Fibroblast of lung (primary cell): ENCODE measurements at regions not wholly inside any gene's neighbourhood (a gene's known extent, or its start where the extent isn't known, plus 50 kb on each side); places are given as distances from the start of the nearest gene placed in this dataset.

Experiments used
- DNase-seq, 2 donors: peaks; one replicate each; pipeline versions ENCODE4 v3.0.0 to v3.0.0-alpha.2; 2010; ENCODE audit warnings: low read depth in 2 of 2
- H2AFZ ChIP-seq: 2 replicates; pipeline ENCODE4 v1.5.1; 2012; ENCODE audit warnings: low read length, control low read depth, inconsistent platforms
- H3K27ac ChIP-seq: 2 replicates; pipeline ENCODE4 v1.5.1; 2011; ENCODE audit warnings: low read length, control low read depth; ENCODE audit not compliant: insufficient read depth
- H3K27me3 ChIP-seq: 2 replicates; pipeline ENCODE4 v1.5.1; 2011; ENCODE audit warnings: mild to moderate bottlenecking, low read length; ENCODE audit not compliant: control insufficient read depth, insufficient read depth
- H3K36me3 ChIP-seq: 2 replicates; pipeline ENCODE4 v1.5.1; 2011; ENCODE audit warnings: low read length; ENCODE audit not compliant: control insufficient read depth, insufficient read depth
- H3K4me1 ChIP-seq: 2 replicates; pipeline ENCODE4 v1.5.1; 2011; ENCODE audit warnings: low read length; ENCODE audit not compliant: control insufficient read depth, insufficient read depth; ENCODE audit errors: extremely low read depth
- H3K4me2 ChIP-seq: 2 replicates; pipeline ENCODE4 v1.5.1; 2011; ENCODE audit warnings: low read length, control low read depth; ENCODE audit not compliant: insufficient read depth; ENCODE audit errors: extremely low read depth
- H3K4me3 ChIP-seq, 4 experiments: fragments of 200-600 bp in 1 of 4; sonication (generic) in 1 of 4; replicated peaks in 1 of 4; 2 replicates each; pipeline ENCODE4 v1.5.1; 2011 to 2016; ENCODE audit warnings: low read length in 4 of 4, low read depth in 3 of 4, mild to moderate bottlenecking in 3 of 4, control low read depth in 2 of 4, inconsistent platforms in 1 of 4, mixed read lengths in 1 of 4; ENCODE audit not compliant: insufficient read depth in 1 of 4; ENCODE audit errors: control extremely low read depth in 1 of 4
- H3K79me2 ChIP-seq: 2 replicates; pipeline ENCODE4 v1.5.1; 2012; ENCODE audit warnings: mild to moderate bottlenecking, low read length, inconsistent platforms; ENCODE audit not compliant: control insufficient read depth, insufficient read depth
- H3K9ac ChIP-seq: 2 replicates; pipeline ENCODE4 v1.5.1; 2011; ENCODE audit warnings: mild to moderate bottlenecking, low read length, control low read depth; ENCODE audit not compliant: insufficient read depth
- H3K9me3 ChIP-seq: 2 replicates; pipeline ENCODE4 v1.5.1; 2012; ENCODE audit warnings: low read depth, low read length; ENCODE audit not compliant: control insufficient read depth, insufficient read depth
- H4K20me1 ChIP-seq: 2 replicates; pipeline ENCODE4 v1.5.1; 2011; ENCODE audit warnings: low read length; ENCODE audit not compliant: control insufficient read depth, insufficient read depth; ENCODE audit errors: extremely low read depth
- EZH2 ChIP-seq: IDR thresholded peaks from 2 replicates; pipeline ENCODE4 v1.5.1; 2012; ENCODE audit warnings: low read length, control low read depth, mild to moderate bottlenecking; ENCODE audit errors: missing control alignments
- TF ChIP-seq, protein P1 (sequence below), 2 donors: IDR thresholded peaks in 1 of 2; conservative IDR thresholded peaks in 1 of 2; 1 replicate in 1 of 2; 2 replicates in 1 of 2; pipeline ENCODE4 v1.5.1; 2011 to 2012; ENCODE audit warnings: low read length in 2 of 2, control low read depth in 1 of 2, inconsistent platforms in 1 of 2, low read depth in 1 of 2, mild to moderate bottlenecking in 1 of 2

DNA sequence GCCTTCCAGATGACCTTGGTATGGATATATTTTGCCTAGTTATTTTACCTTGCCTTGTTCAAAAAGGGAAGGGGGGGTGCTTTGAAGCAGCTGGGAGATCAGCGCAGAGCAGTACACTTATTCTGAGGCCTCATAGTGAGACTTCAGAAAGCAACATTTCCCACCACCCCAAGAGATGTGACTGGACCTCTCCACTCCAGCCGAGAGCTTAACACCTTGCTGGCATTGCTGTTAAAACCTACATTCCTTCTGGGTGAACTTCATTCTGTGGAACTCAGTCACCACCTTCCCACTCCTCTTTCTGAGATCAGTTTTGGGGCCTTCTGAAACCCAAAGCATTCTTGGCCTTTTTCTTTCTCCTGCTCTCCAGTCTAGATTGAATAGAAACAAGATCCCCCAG lies 148.7 kb downstream of the BARHL2 start:
- no peak overlapping the region for H3K4me2 ChIP-seq
- no peaks in the 10 kb centered on the region for H4K20me1 ChIP-seq
- no peaks in the 10 kb centered on the region for H3K4me1 ChIP-seq
- DNase-seq: no peak
- H3K27me3 ChIP-seq: no peaks in the 10 kb centered on the region
- no peaks in the 10 kb centered on the region for H3K79me2 ChIP-seq
- H3K4me3 ChIP-seq: no peak overlapping the region
- no peaks in the 10 kb centered on the region for H3K9me3 ChIP-seq
- H3K9ac ChIP-seq: no peak overlapping the region
- no peaks in the 10 kb centered on the region for H3K36me3 ChIP-seq
- no peak overlapping the region for H2AFZ ChIP-seq
- TF ChIP-seq EZH2: no peak
- TF ChIP-seq, protein P1, sequence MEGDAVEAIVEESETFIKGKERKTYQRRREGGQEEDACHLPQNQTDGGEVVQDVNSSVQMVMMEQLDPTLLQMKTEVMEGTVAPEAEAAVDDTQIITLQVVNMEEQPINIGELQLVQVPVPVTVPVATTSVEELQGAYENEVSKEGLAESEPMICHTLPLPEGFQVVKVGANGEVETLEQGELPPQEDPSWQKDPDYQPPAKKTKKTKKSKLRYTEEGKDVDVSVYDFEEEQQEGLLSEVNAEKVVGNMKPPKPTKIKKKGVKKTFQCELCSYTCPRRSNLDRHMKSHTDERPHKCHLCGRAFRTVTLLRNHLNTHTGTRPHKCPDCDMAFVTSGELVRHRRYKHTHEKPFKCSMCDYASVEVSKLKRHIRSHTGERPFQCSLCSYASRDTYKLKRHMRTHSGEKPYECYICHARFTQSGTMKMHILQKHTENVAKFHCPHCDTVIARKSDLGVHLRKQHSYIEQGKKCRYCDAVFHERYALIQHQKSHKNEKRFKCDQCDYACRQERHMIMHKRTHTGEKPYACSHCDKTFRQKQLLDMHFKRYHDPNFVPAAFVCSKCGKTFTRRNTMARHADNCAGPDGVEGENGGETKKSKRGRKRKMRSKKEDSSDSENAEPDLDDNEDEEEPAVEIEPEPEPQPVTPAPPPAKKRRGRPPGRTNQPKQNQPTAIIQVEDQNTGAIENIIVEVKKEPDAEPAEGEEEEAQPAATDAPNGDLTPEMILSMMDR (conservative IDR thresholded peaks at IDR 0.05 in 1 of 2, IDR thresholded peaks at IDR 0.05 in 1 of 2; ENCODE audit: low read depth in 1 of 2, low read length in 2 of 2): no peak
- H3K27ac ChIP-seq: no peak overlapping the region

DNA sequence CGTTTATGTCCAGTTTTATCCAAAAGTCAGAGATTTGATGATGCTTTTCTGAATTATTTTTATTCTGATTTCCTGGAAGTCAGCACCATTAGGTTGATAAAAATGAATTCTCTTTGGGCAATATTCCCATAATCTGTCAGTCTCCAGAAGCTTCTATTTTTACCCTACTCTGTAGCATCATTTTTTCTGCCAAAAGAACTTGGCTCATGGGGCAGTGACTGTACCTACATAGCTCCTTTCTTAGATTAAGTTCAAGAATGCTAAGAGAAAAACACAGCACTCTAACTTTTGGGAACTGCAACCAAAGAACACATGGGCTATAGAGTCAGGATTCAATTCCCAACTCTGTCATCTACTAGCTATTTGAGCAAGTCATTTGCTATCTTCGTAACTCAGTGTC lies 152.9 kb downstream of the BARHL2 start:
- Histone ChIP-seq H3K4me2 (no peak overlapping the region), H3K27ac (no peak overlapping the region), H2AFZ (no peak overlapping the region), H3K9ac (no peak overlapping the region), H4K20me1 (no peaks in the 10 kb centered on the region), H3K79me2 (no peaks in the 10 kb centered on the region), H3K27me3 (no peaks in the 10 kb centered on the region), H3K9me3 (no peaks in the 10 kb centered on the region), H3K4me3 (no peak overlapping the region), H3K36me3 (no peaks in the 10 kb centered on the region), H3K4me1 (no peaks in the 10 kb centered on the region)
- TF ChIP-seq EZH2: no peak
- TF ChIP-seq, protein P1 (conservative IDR thresholded peaks at IDR 0.05 in 1 of 2, IDR thresholded peaks at IDR 0.05 in 1 of 2; ENCODE audit: low read depth in 1 of 2, low read length in 2 of 2): no peak
- DNase-seq: no peak

DNA sequence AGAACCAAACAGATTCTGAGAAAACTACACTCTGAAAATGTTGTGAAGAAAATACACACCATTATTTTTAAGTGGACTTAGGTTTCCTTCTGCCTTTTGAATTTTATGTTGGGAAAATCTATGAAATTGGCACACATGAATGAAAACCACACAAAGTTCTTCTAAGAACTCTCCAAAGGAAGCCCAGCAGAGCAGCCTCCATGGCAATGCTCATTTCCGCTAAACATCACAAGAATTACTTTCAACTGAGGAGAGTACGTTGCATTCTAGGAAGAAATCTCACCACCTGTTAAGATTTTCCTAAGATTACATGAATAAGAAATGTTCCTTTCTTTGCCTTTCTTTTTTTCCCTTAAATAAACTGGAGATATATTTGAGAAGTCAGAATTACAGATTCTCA lies 154.2 kb downstream of the BARHL2 start:
- no peak overlapping the region for H2AFZ ChIP-seq
- TF ChIP-seq, protein P1 (conservative IDR thresholded peaks at IDR 0.05 in 1 of 2, IDR thresholded peaks at IDR 0.05 in 1 of 2; ENCODE audit: low read depth in 1 of 2, low read length in 2 of 2): no peak
- no peak for TF ChIP-seq EZH2
- H3K4me1 ChIP-seq: no peaks in the 10 kb centered on the region
- H3K4me3 ChIP-seq: no peak overlapping the region
- H4K20me1 ChIP-seq: no peaks in the 10 kb centered on the region
- H3K9ac ChIP-seq: no peak overlapping the region
- H3K27me3 ChIP-seq: no peaks in the 10 kb centered on the region
- H3K79me2 ChIP-seq: no peaks in the 10 kb centered on the region
- DNase-seq: no peak
- H3K36me3 ChIP-seq: no peaks in the 10 kb centered on the region
- H3K27ac ChIP-seq: no peak overlapping the region
- no peaks in the 10 kb centered on the region for H3K9me3 ChIP-seq
- H3K4me2 ChIP-seq: no peak overlapping the region
